ENCODE measurements at regions not wholly inside any gene's neighbourhood (a gene's known extent, or its start where the extent isn't known, plus 50 kb on each side); places are given as distances from the start of the nearest gene placed in this dataset.

DNA sequence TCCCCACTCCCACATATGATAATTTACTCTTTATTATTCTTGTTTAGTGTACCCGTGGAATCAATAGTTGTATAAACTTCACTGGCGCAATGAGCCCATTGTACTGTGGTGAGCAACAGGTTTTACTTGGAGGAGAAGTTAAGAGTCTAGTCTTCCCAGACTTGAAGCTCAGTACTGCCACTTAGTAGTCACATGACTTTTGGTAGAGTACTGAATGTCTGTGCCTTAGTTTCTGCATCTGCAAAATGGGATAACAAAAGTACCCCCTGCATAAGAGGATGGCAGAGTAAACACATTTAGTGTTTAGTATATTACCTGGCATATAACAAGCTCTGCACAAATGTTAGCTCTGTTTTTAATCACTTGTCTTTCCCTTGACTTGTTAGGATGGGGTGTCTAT lies 375.5 kb downstream of the VRK1 start:
- no peak for TF ChIP-seq CTCF (IDR thresholded peaks at IDR 0.05)
- TF ChIP-seq POLR2A (IDR thresholded peaks at IDR 0.05; ENCODE audit: low read depth): no peak
- no peak for TF ChIP-seq POLR2AphosphoS5 (IDR thresholded peaks at IDR 0.05)
- TF ChIP-seq EP300 (IDR thresholded peaks at IDR 0.05): no peak
